Omental fat pad (tissue), 3 donors: ENCODE measurements at regions not wholly inside any gene's neighbourhood (a gene's known extent, or its start where the extent isn't known, plus 50 kb on each side); places are given as distances from the start of the nearest gene placed in this dataset.
"Not testable (repeated sequence)": the region's sequence is repeated elsewhere in the genome, so short reads cannot be mapped to it uniquely, and the experiment has no call there.

Source experiments
- ATAC-seq: fragments of 150-250 bp; one replicate; pipeline ENCODE4 v1.9.1; 2016; ENCODE audit warnings: mild to moderate bottlenecking, moderate library complexity; ENCODE audit not compliant: low FRiP score
- DNase-seq: peaks from one replicate; pipeline ENCODE4 v3.0.0-alpha.2; 2019; ENCODE audit warnings: low spot score
- CTCF ChIP-seq, 3 donors: fragments of 450-650 bp; IDR thresholded peaks; one replicate each; pipeline ENCODE4 v1.5.1; 2016 to 2017; ENCODE audit warnings: antibody characterized with exemption in 3 of 3, mild to moderate bottlenecking in 3 of 3, moderate library complexity in 2 of 3

GRCh38 chr5:82584631-82585030, 306.5 kb upstream of the RPS23 start:
- TF ChIP-seq CTCF (IDR thresholded peaks at IDR 0.05): no peak
- ATAC-seq (no peak), DNase-seq (no peak)

GRCh38 chr5:82583331-82583730, 305.2 kb upstream of the RPS23 start:
- not testable (repeated sequence) for DNase-seq, ATAC-seq

- no peak for TF ChIP-seq CTCF (IDR thresholded peaks at IDR 0.05)
- no peak for DNase-seq
- ATAC-seq: no peak
Observed at GRCh38 chr5:82564963-82565362, 286.8 kb upstream of the RPS23 start.

- TF ChIP-seq CTCF (IDR thresholded peaks at IDR 0.05): no peak
- ATAC-seq: no peak
- no peak for DNase-seq
Observed at GRCh38 chr5:82563745-82564144, 285.6 kb upstream of the RPS23 start.

GRCh38 chr5:82562696-82563240, 284.6 kb upstream of the RPS23 start:
- ATAC-seq (no peak), DNase-seq (no peak)
- no peak for TF ChIP-seq CTCF (IDR thresholded peaks at IDR 0.05)

GRCh38 chr5:82561797-82562196, 283.6 kb upstream of the RPS23 start:
- DNase-seq (no peak), ATAC-seq (no peak)
- TF ChIP-seq CTCF (IDR thresholded peaks at IDR 0.05): no peak

- TF ChIP-seq CTCF (IDR thresholded peaks at IDR 0.05): no peak
- DNase-seq (no peak), ATAC-seq (no peak)
Observed at GRCh38 chr5:82560969-82561368, 282.8 kb upstream of the RPS23 start.

GRCh38 chr5:82560561-82560960, 282.4 kb upstream of the RPS23 start:
- no peak for DNase-seq

More at GRCh38 chr5:82560561-82560960, 282.4 kb upstream of the RPS23 start:
- ATAC-seq: no peak
- no peak for TF ChIP-seq CTCF (IDR thresholded peaks at IDR 0.05)
